ENCODE measurements at regions not wholly inside any gene's neighbourhood (a gene's known extent, or its start where the extent isn't known, plus 50 kb on each side); places are given as distances from the start of the nearest gene placed in this dataset.
"Not testable (repeated sequence)": the region's sequence is repeated elsewhere in the genome, so short reads cannot be mapped to it uniquely, and the experiment has no call there.

- DNase-seq, result no peak
Measured at GRCh38 chr4:45062935-45063545, 336.7 kb upstream of the GNPDA2 start.

- no peak for DNase-seq
Measured at GRCh38 chr4:45043911-45044310, 317.6 kb upstream of the GNPDA2 start.

- no peak for DNase-seq
Measured at GRCh38 chr4:45036677-45037076, 310.3 kb upstream of the GNPDA2 start.

GRCh38 chr4:45033676-45034419 lies 307.5 kb upstream of the GNPDA2 start:
- DNase-seq, result no peak

GRCh38 chr4:45030059-45030458 lies 303.7 kb upstream of the GNPDA2 start:
- DNase-seq, result no peak

GRCh38 chr4:45007508-45007907 lies 281.2 kb upstream of the GNPDA2 start:
- DNase-seq, result no peak

GRCh38 chr4:45006078-45006477 lies 279.7 kb upstream of the GNPDA2 start:
- no peak for DNase-seq

GRCh38 chr4:45004847-45005565 lies 278.6 kb upstream of the GNPDA2 start:
- DNase-seq, result no peak

- no peak for DNase-seq
Measured at GRCh38 chr4:45004326-45004725, 278.0 kb upstream of the GNPDA2 start.

- peak; percentile 6 for DNase-seq
Measured at GRCh38 chr4:44996276-44996845, 270.0 kb upstream of the GNPDA2 start.

- no peak for DNase-seq
Measured at GRCh38 chr4:44988011-44988410, 261.7 kb upstream of the GNPDA2 start.

- DNase-seq, result no peak
Measured at GRCh38 chr4:44985938-44986337, 259.6 kb upstream of the GNPDA2 start.

GRCh38 chr4:44985152-44985551 lies 258.8 kb upstream of the GNPDA2 start:
- no peak for DNase-seq

- DNase-seq, result no peak
Measured at GRCh38 chr4:44984083-44984482, 257.7 kb upstream of the GNPDA2 start.

- DNase-seq, result no peak
Measured at GRCh38 chr4:44983083-44983482, 256.7 kb upstream of the GNPDA2 start.

- DNase-seq, result no peak
Measured at GRCh38 chr4:44978020-44978419, 251.7 kb upstream of the GNPDA2 start.

GRCh38 chr4:44965435-44966095 lies 239.2 kb upstream of the GNPDA2 start:
- no peak for DNase-seq

- not testable (repeated sequence) for DNase-seq
Measured at GRCh38 chr4:44964086-44964485, 237.7 kb upstream of the GNPDA2 start.

- no peak for DNase-seq
Measured at GRCh38 chr4:44961001-44961755, 234.8 kb upstream of the GNPDA2 start.

- no peak for DNase-seq
Measured at GRCh38 chr4:44931720-44932119, 205.4 kb upstream of the GNPDA2 start.

GRCh38 chr4:44928785-44929184 lies 202.4 kb upstream of the GNPDA2 start:
- DNase-seq, result no peak
